Breast epithelium (tissue), 4 donors: ENCODE measurements at regions not wholly inside any gene's neighbourhood (a gene's known extent, or its start where the extent isn't known, plus 50 kb on each side); places are given as distances from the start of the nearest gene placed in this dataset.
"Not testable (repeated sequence)": the region's sequence is repeated elsewhere in the genome, so short reads cannot be mapped to it uniquely, and the experiment has no call there.

Source experiments
- DNase-seq, 2 donors: peaks; one replicate each; pipeline ENCODE4 v3.0.0-alpha.2; 2019; ENCODE audit warnings: low spot score in 2 of 2
- H3K27ac ChIP-seq, 2 donors: fragments of 200-600 bp; sonication (generic) in 1 of 2; one replicate each; pipeline ENCODE4 v1.5.1; 2016 to 2019; ENCODE audit warnings: mild to moderate bottlenecking in 1 of 2
- H3K27me3 ChIP-seq, 2 donors: fragments of 200-600 bp; sonication (generic) in 1 of 2; one replicate each; pipeline versions ENCODE4 v1.5.1 to v1.6.0; 2017 to 2019; ENCODE audit warnings: control low read depth in 1 of 2, mild to moderate bottlenecking in 1 of 2
- H3K36me3 ChIP-seq: fragments of 200-600 bp; one replicate; pipeline ENCODE4 v1.5.1; 2019
- H3K4me1 ChIP-seq, 2 donors: fragments of 200-600 bp; sonication (generic); one replicate each; pipeline ENCODE4 v1.5.1; 2016 to 2019; ENCODE audit warnings: control low read depth in 1 of 2
- H3K4me3 ChIP-seq, 3 donors: fragments of 200-600 bp; sonication (generic); 1 replicate in 2 of 3; 2 replicates in 1 of 3; pipeline ENCODE4 v1.5.1; 2016 to 2019; ENCODE audit warnings: mild to moderate bottlenecking in 3 of 3, moderate library complexity in 2 of 3
- H3K9me3 ChIP-seq, 2 donors: fragments of 200-600 bp; sonication (generic) in 1 of 2; one replicate each; pipeline ENCODE4 v1.5.1; 2016 to 2019; ENCODE audit warnings: control low read depth in 1 of 2
- POLR2A ChIP-seq: fragments of 450-650 bp; IDR thresholded peaks from one replicate; pipeline ENCODE4 v1.6.1; 2016; ENCODE audit warnings: antibody characterized with exemption, mild to moderate bottlenecking, moderate library complexity
- POLR2AphosphoS5 ChIP-seq, 3 donors: sonication (generic); formaldehyde crosslinking; IDR thresholded peaks; one replicate each; pipeline ENCODE4 v1.6.1; 2017; ENCODE audit warnings: antibody characterized with exemption in 3 of 3
- intact Hi-C: fragments of 100-400 bp; cut with DNase I; formaldehyde crosslinking; loops from one replicate; pipeline ENCODE4 v1.15.1; 2023; ENCODE audit warnings: low total_unique reads
- TF ChIP-seq, protein P1 (sequence below), 3 donors: fragments of 450-650 bp; IDR thresholded peaks; one replicate each; pipeline ENCODE4 v1.5.1; 2016 to 2017; ENCODE audit warnings: antibody characterized with exemption in 3 of 3, mild to moderate bottlenecking in 3 of 3, moderate library complexity in 3 of 3

DNA sequence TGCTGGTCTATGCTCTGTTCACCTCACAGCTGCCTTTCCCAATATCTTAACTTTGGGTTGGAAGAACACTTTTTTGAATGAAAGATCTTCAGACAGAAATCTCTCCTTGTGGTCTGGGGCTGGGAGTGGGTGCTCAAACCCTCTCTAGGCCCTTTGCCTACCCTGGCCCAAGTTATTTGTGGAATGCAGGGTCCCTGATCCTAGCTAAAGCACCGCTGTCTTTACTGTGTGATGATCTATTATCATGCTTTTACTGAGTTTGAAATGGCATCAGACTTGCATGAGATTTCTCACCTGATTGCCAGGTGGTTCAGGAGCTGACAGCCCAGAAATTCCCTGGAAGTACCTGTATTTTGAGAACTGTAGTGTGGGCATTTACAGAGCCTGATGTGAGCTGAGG, 412.7 kb upstream of the ONECUT1 start:
- H3K36me3 ChIP-seq = no peaks in the 10 kb centered on the region
- TF ChIP-seq, protein P1, sequence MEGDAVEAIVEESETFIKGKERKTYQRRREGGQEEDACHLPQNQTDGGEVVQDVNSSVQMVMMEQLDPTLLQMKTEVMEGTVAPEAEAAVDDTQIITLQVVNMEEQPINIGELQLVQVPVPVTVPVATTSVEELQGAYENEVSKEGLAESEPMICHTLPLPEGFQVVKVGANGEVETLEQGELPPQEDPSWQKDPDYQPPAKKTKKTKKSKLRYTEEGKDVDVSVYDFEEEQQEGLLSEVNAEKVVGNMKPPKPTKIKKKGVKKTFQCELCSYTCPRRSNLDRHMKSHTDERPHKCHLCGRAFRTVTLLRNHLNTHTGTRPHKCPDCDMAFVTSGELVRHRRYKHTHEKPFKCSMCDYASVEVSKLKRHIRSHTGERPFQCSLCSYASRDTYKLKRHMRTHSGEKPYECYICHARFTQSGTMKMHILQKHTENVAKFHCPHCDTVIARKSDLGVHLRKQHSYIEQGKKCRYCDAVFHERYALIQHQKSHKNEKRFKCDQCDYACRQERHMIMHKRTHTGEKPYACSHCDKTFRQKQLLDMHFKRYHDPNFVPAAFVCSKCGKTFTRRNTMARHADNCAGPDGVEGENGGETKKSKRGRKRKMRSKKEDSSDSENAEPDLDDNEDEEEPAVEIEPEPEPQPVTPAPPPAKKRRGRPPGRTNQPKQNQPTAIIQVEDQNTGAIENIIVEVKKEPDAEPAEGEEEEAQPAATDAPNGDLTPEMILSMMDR (IDR thresholded peaks at IDR 0.05) = no peak
- TF ChIP-seq POLR2A (no peak), POLR2AphosphoS5 (IDR thresholded peaks at IDR 0.05) (no peak)
- no peaks in the 10 kb centered on the region for H3K4me1 ChIP-seq
- peaks cover 0 to 10% of the 10 kb centered on the region in 2 donors for H3K27me3 ChIP-seq
- DNase-seq = no peak
- intact Hi-C loops = no loop called here
- H3K9me3 ChIP-seq = no peaks in the 10 kb centered on the region
- H3K4me3 ChIP-seq = no peak overlapping the region
- H3K27ac ChIP-seq = no peak overlapping the region

DNA sequence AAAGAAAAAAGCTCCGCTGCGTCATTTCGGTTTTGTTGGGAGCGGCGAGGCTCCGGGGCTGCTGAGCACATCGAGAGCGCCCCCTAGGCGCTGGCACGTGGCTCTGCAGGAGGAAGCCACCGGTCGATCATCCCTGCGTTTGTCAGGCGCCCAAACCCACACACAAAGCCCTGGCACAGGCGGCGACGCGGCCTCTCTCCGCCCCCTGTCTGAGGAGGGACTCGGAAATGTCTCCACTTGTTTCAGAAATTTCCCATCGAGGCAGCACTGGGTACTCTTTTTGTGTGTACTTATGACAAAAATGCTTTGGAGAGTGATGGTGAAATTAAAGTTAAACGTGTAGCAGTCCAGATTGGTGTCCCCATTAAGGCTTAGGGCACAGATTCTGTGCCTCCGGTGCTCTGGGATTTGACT, 407.3 kb upstream of the ONECUT1 start:
- no peaks in the 10 kb centered on the region for H3K4me1 ChIP-seq
- peaks cover 0 to 20% of the 10 kb centered on the region in 2 donors for H3K27me3 ChIP-seq
- no peak for TF ChIP-seq POLR2AphosphoS5 (IDR thresholded peaks at IDR 0.05)
- TF ChIP-seq, protein P1 (IDR thresholded peaks at IDR 0.05) = peak in 2 of 3 donors; percentile 48 to 53
- no peaks in the 10 kb centered on the region for H3K9me3 ChIP-seq
- H3K4me3 ChIP-seq = peak overlapping the region in 2 of 3 donors; percentile 1 to 13
- DNase-seq = peak in 1 of 2 donors; percentile 27
- no peaks in the 10 kb centered on the region for H3K36me3 ChIP-seq
- intact Hi-C loops = no loop called here
- H3K27ac ChIP-seq = no peak overlapping the region

DNA sequence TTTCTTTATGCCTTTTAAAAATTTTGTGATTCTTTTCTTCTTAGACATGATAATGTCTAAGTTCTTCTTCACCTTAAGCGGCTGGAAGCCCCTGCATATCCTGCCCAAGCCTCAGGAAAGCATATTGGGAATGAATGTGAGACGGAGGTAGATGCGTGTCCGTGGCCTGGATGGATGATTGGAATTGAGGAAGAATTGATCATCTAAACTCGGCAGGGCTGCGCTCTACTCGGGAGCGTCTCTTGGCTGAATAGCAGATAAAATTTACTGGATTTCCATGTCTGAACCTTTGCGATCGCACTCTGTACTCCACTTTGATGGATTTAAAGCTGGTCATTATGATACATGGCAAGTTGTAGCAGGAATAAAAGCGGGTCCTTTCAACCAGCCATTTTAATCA, 406.7 kb upstream of the ONECUT1 start:
- Histone ChIP-seq H3K27me3 (peaks cover 0 to 20% of the 10 kb centered on the region in 2 donors), H3K36me3 (no peaks in the 10 kb centered on the region), H3K9me3 (no peaks in the 10 kb centered on the region), H3K4me3 (peak overlapping the region in 2 of 3 donors; percentile 1 to 13), H3K27ac (no peak overlapping the region), H3K4me1 (no peaks in the 10 kb centered on the region)
- no peak for TF ChIP-seq POLR2AphosphoS5 (IDR thresholded peaks at IDR 0.05)
- intact Hi-C loops = no loop called here
- no peak for DNase-seq

DNA sequence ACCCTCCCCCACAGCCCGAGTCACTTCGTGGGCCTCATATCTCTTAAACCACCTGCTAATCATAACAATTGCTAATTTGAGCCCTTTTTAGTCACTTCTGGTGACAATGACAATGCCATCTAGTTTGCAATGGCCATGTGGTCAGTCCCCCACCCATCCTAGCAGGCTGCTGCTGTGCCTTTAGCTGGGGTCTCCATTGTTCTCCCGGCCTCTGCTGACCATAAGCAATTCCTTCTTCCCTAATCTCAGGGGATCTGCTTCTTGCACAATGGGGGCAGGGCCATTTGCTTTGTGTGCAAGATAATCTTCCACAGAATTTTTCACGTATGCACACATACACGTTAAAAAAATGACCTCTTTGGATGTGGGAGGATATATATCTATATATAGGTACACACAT, 406.1 kb upstream of the ONECUT1 start:
- intact Hi-C loops = no loop called here
- no peak overlapping the region for H3K4me3 ChIP-seq
- no peaks in the 10 kb centered on the region for H3K36me3 ChIP-seq
- H3K27ac ChIP-seq = no peak overlapping the region
- H3K4me1 ChIP-seq = no peaks in the 10 kb centered on the region
- peaks cover 0 to 17% of the 10 kb centered on the region in 2 donors for H3K27me3 ChIP-seq
- DNase-seq = no peak
- TF ChIP-seq, protein P1 (IDR thresholded peaks at IDR 0.05) = no peak
- no peak for TF ChIP-seq POLR2A
- TF ChIP-seq POLR2AphosphoS5 (IDR thresholded peaks at IDR 0.05) = no peak
- no peaks in the 10 kb centered on the region for H3K9me3 ChIP-seq

DNA sequence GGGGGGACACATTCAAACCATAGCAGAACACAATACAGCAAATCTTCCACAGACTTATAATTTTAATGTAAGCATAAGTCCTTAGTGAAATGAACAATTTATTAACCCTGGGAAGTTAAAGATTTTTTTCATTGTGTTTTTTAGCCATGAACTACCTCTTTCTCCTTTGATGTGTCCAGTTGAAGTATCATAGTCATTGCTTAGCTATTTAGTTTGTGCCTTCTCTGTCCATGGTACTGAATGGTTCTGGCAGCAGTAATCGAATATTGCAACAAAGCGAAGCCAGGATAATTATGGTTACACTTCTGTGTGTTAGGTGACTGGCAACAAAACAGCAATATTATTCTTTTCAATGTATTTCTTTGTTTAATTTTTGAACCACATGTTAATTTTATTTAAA, 403.0 kb upstream of the ONECUT1 start:
- Histone ChIP-seq H3K27me3 (peaks cover 0 to 11% of the 10 kb centered on the region in 2 donors), H3K4me3 (no peak overlapping the region), H3K27ac (no peak overlapping the region), H3K36me3 (no peaks in the 10 kb centered on the region), H3K4me1 (no peaks in the 10 kb centered on the region), H3K9me3 (no peaks in the 10 kb centered on the region)
- intact Hi-C loops = no loop called here
- TF ChIP-seq POLR2A (no peak), POLR2AphosphoS5 (IDR thresholded peaks at IDR 0.05) (no peak)
- TF ChIP-seq, protein P1 (IDR thresholded peaks at IDR 0.05) = no peak
- no peak for DNase-seq

DNA sequence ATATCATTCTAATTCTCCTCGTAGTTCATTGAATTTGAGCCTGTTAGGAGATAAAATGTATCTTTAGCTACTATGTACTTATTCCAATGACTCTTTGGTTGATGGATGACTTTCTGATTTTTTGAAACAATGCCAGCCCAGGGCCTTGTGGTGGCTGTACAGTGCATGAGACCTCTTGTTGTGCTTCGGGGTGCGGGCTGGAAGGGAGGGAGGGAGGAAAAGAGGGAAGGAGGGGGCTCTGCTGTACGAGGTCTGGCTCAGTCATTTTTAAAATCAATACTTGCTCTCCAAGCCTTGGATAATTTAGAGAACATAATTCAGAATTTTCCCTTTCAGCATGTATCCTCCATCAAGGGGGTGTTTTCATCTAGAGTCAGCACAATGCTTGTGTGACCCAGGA, 399.7 kb upstream of the ONECUT1 start:
- Histone ChIP-seq H3K27ac (no peak overlapping the region), H3K36me3 (no peaks in the 10 kb centered on the region), H3K9me3 (no peaks in the 10 kb centered on the region), H3K4me1 (no peaks in the 10 kb centered on the region), H3K4me3 (no peak overlapping the region), H3K27me3 (no peaks in the 10 kb centered on the region)
- DNase-seq = no peak
- intact Hi-C loops = no loop called here
- TF ChIP-seq POLR2AphosphoS5 (IDR thresholded peaks at IDR 0.05) = no peak
- TF ChIP-seq, protein P1 (IDR thresholded peaks at IDR 0.05) = no peak
- no peak for TF ChIP-seq POLR2A

DNA sequence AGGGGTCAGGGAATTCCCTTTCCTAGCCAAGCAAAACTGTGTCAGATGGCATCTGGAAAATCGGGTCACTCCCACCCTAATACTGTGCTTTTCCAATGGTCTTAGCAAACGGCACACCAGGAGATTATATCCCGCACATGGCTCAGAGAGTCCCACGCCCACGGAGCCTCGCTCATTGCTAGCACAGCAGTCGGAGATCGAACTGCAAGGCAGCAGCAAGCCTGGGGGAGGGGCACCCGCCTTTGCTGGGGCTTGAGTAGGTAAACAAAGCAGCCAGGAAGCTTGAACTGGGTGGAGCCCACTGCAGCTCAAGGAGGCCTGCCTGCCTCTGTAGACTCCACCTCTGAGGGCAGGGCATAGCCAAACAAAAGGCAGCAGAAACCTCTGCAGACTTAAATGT, 393.3 kb upstream of the ONECUT1 start:
- DNase-seq, H3K27me3 ChIP-seq, H3K36me3 ChIP-seq, H3K4me1 ChIP-seq, H3K4me3 ChIP-seq, H3K27ac ChIP-seq, intact Hi-C loops: not testable (repeated sequence)
- peaks cover 8 to 12% of the 10 kb centered on the region in 2 donors for H3K9me3 ChIP-seq
